Stimulated activated CD4-positive, alpha-beta T cell treated with anti-CD3 and anti-CD28 coated beads, Interleukin-4, amount 100 ng/mL, for 1 hour (primary cell): ENCODE measurements at regions not wholly inside any gene's neighbourhood (a gene's known extent, or its start where the extent isn't known, plus 50 kb on each side); places are given as distances from the start of the nearest gene placed in this dataset.
"Not testable (repeated sequence)": the region's sequence is repeated elsewhere in the genome, so short reads cannot be mapped to it uniquely, and the experiment has no call there.

Source experiments
- DNase-seq: peaks from one replicate; pipeline ENCODE4 v3.0.0-alpha.2; 2020

- DNase-seq: no peak
Observed at GRCh38 chr10:34957531-34957930, 132.6 kb downstream of the CUL2 start.

GRCh38 chr10:34956756-34957155, 133.4 kb downstream of the CUL2 start:
- DNase-seq: no peak

GRCh38 chr10:34955391-34955790, 134.8 kb downstream of the CUL2 start:
- DNase-seq: no peak

GRCh38 chr10:34954142-34954541, 136.0 kb downstream of the CUL2 start:
- DNase-seq: no peak

GRCh38 chr10:34951263-34951887, 136.3 kb upstream of the PARD3 start:
- DNase-seq: peak; percentile 3

- not testable (repeated sequence) for DNase-seq
Observed at GRCh38 chr10:34945951-34946522, 130.9 kb upstream of the PARD3 start.

GRCh38 chr10:34941471-34942357, 126.6 kb upstream of the PARD3 start:
- no peak for DNase-seq

GRCh38 chr10:34940436-34940835, 125.3 kb upstream of the PARD3 start:
- DNase-seq: no peak

GRCh38 chr10:34938399-34938670, 123.2 kb upstream of the PARD3 start:
- no peak for DNase-seq

GRCh38 chr10:34937643-34938398, 122.7 kb upstream of the PARD3 start:
- not testable (repeated sequence) for DNase-seq

GRCh38 chr10:34936061-34936460, 121.0 kb upstream of the PARD3 start:
- DNase-seq: no peak

GRCh38 chr10:34933676-34934075, 118.6 kb upstream of the PARD3 start:
- DNase-seq: no peak

GRCh38 chr10:34932235-34932634, 117.1 kb upstream of the PARD3 start:
- DNase-seq: no peak

GRCh38 chr10:34931216-34931615, 116.1 kb upstream of the PARD3 start:
- no peak for DNase-seq

- DNase-seq: no peak
Observed at GRCh38 chr10:34922138-34922537, 107.0 kb upstream of the PARD3 start.

- no peak for DNase-seq
Observed at GRCh38 chr10:34920578-34920977, 105.5 kb upstream of the PARD3 start.

GRCh38 chr10:34918776-34919315, 103.8 kb upstream of the PARD3 start:
- no peak for DNase-seq

- no peak for DNase-seq
Observed at GRCh38 chr10:34918060-34918775, 103.1 kb upstream of the PARD3 start.

GRCh38 chr10:34916314-34916713, 101.2 kb upstream of the PARD3 start:
- no peak for DNase-seq

GRCh38 chr10:34912771-34913170, 97.7 kb upstream of the PARD3 start:
- DNase-seq: no peak

- no peak for DNase-seq
Observed at GRCh38 chr10:34911661-34912205, 96.6 kb upstream of the PARD3 start.

- DNase-seq: no peak
Observed at GRCh38 chr10:34908481-34908880, 93.4 kb upstream of the PARD3 start.
